Coronary artery (tissue), 2 donors: ENCODE measurements at regions not wholly inside any gene's neighbourhood (a gene's known extent, or its start where the extent isn't known, plus 50 kb on each side); places are given as distances from the start of the nearest gene placed in this dataset.

Experiments used
- DNase-seq: peaks from one replicate; pipeline ENCODE4 v3.0.0-alpha.2; 2017; ENCODE audit warnings: low spot score
- H3K27ac ChIP-seq, 2 donors: fragments of 200-600 bp; sonication (generic); one replicate each; pipeline ENCODE4 v1.5.1; 2016 to 2019
- H3K4me3 ChIP-seq: fragments of 200-600 bp; sonication (generic); 2 replicates; pipeline ENCODE4 v1.5.1; 2016; ENCODE audit warnings: mild to moderate bottlenecking, moderate library complexity
- TF ChIP-seq, protein P1 (sequence below): fragments of 200-600 bp; sonication (generic); IDR thresholded peaks from one replicate; pipeline ENCODE4 v1.5.1; 2019; ENCODE audit warnings: antibody characterized with exemption

GRCh38 chr2:8573942-8574195 lies 108.0 kb upstream of the ID2 start:
- no peak overlapping the region for H3K4me3 ChIP-seq
- TF ChIP-seq, protein P1, sequence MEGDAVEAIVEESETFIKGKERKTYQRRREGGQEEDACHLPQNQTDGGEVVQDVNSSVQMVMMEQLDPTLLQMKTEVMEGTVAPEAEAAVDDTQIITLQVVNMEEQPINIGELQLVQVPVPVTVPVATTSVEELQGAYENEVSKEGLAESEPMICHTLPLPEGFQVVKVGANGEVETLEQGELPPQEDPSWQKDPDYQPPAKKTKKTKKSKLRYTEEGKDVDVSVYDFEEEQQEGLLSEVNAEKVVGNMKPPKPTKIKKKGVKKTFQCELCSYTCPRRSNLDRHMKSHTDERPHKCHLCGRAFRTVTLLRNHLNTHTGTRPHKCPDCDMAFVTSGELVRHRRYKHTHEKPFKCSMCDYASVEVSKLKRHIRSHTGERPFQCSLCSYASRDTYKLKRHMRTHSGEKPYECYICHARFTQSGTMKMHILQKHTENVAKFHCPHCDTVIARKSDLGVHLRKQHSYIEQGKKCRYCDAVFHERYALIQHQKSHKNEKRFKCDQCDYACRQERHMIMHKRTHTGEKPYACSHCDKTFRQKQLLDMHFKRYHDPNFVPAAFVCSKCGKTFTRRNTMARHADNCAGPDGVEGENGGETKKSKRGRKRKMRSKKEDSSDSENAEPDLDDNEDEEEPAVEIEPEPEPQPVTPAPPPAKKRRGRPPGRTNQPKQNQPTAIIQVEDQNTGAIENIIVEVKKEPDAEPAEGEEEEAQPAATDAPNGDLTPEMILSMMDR, result no peak
- H3K27ac ChIP-seq, result no peak overlapping the region
- DNase-seq, result no peak

- H3K4me3 ChIP-seq, result peak overlapping the region; percentile 44
- TF ChIP-seq, protein P1, result no peak
- H3K27ac ChIP-seq, result no peak overlapping the region
- DNase-seq, result peak; percentile 69
Measured at GRCh38 chr2:8574196-8575037, 107.4 kb upstream of the ID2 start.

DNA sequence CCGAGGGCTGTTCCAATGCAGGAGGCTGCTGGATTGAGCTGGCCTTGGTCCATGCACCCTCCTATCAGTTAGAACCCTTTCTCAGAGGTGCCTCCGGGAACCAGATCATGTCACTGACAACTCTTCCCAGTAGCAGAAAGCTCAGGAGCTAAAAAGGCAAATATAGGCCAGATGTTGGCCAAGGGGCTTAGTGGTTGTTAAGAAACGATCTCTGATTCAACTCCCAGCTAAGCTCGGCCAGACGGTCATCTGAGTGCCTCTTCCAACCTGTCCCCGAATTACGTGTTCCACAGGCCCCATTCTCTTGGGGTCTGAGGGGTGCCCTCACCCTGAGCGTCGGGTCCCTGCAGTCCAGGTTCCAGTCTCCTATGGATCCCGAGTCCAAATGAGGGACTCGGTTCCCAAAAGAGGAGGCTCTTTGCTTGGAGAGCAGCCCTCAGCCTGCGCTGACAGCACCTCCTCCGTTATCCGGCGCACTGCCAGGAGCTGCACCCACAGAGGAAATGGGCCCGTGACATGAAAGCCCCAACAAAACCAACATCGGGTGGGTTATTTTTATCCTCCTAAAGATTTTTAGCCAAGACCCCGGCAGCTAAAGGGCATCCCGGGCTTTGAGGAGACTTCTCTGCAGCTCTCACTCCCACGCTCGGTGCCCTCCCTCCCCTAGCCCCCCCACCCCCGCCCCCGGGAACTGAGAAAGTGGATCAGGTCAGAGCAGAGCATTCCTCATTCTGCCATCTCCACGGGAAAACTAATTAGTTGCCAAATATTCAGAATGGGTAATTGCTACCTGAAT lies 106.6 kb upstream of the ID2 start:
- H3K27ac ChIP-seq, result no peak overlapping the region
- peak; percentile 68 for DNase-seq
- H3K4me3 ChIP-seq, result peak overlapping the region; percentile 44
- TF ChIP-seq, protein P1, result no peak

- TF ChIP-seq, protein P1, result no peak
- DNase-seq, result peak; percentile 63
Measured at GRCh38 chr2:8575834-8576423, 105.9 kb upstream of the ID2 start.

DNA sequence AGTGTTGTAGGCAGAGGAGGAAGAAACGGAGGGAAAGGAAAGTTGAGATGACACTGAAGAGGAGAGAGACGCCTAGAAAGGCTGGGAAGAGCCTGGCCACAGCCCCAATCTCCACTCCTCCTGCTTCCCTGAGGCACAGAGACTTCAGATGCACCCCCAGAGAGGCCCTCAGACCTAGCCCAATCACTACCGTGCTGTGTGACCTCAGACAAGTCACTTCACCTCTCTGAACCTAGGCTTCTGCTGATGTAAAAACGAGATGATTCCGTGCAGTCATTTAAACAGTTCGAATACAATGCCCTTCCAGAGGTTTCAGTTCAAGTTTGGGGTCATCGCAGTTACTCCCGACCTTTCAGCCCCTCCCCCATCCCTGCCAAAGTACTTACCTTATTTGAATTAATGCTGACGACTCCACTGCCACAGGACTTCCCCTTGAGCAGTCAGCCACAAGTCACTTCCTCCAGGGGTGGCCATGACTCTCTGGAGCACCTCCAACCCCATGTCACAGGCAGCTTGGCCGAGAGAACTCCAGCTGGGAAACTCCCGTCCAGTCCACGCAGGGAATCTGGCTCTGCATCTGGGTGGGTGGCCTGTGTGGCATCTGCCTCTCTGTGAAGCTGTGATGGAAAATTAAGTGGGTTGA lies 105.2 kb upstream of the ID2 start:
- peak; percentile 72 for DNase-seq
- H3K27ac ChIP-seq, result no peak overlapping the region
- TF ChIP-seq, protein P1, result no peak
- H3K4me3 ChIP-seq, result no peak overlapping the region

More at GRCh38 chr2:8575834-8576423, 105.9 kb upstream of the ID2 start:
- Histone ChIP-seq H3K27ac (no peak overlapping the region), H3K4me3 (no peak overlapping the region)

DNA sequence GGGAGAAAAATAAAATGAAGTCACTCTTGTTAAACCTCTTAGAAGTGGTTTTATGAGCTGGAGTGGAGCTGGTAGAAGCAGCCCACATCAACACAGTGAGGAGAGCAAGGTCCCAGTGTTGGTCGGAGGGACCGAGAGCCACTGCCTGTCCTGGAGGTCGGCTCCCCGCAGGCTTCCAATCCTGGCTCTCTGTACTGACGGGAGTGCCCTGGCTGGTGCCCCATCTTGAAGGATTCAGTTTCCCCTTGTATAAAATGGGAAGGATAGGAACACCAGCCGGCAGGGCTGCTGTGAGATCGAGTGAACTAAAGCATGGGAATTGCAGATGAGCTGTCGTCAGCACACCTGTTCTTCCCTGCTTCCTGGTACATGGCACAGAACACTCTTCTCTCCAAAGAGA lies 104.3 kb upstream of the ID2 start:
- DNase-seq, result peak; percentile 59
- TF ChIP-seq, protein P1, result no peak
- Histone ChIP-seq H3K4me3 (no peak overlapping the region), H3K27ac (no peak overlapping the region)
